GM21786 (cell line): ENCODE measurements at regions not wholly inside any gene's neighbourhood (a gene's known extent, or its start where the extent isn't known, plus 50 kb on each side); places are given as distances from the start of the nearest gene placed in this dataset.

Source experiments
- ATAC-seq: cut with Tn5 transposase; IDR thresholded peaks from one replicate; pipeline ENCODE4 v1.9.1; 2021; ENCODE audit not compliant: unreplicated experiment

DNA sequence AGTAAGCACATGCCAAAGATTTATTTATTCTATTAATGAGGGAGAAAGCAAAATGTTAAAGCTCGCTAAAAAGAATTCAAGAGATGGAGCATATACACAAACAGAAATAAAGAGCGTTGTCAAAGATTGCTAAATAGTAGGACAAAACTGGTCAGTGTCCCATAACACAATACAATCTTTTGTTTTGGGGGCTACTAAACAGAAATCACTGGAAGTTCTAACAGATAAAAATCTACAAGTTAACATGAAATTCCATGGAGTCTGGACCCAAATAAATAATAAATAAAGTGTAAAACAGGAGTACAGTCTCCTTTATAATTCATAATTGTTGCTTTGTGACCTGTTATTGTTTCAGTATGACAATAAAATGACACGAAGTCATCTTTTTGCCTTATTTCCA, 115.2 kb upstream of the CNTNAP4 start:
- ATAC-seq, result no peak

GRCh38 chr16:76164970-76165558, 112.1 kb upstream of the CNTNAP4 start:
- ATAC-seq, result peak; percentile 60

DNA sequence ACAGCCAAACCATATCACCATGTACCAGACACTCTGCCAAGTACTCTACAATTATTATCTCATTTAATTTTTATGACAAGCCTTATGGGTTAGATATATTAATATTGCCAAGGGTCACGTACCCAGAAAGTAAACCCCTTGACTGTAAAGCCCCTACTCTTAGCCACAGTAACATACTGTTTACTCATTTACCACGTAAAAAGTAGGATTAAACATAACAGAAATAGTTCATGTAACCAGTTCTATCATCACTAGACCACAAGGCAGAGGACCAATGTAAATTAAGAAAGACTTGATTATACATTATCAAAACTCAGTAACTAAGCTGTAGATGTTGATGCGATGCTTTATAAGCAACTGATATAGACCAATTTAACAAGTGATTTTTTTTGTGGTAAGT, 101.5 kb upstream of the CNTNAP4 start:
- peak; percentile 17 for ATAC-seq

DNA sequence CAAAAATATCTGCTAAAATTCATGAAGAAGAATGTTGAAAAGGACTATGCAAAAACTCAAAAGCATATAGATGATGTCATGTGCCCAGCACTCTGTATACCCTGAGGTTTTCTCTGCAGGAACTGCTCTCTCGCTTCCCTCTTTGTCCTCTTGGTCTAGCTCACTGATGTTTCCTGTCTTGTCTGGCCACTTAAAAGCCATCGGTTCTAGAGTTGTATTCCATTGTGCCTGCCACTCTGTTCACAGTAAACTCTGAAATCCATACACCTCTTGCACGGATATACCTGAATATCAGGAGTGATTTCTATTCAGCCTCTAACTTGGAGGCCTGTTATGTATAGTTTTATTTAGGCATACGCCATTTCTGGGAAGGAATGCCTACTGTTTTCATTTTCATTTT, 101.0 kb upstream of the CNTNAP4 start:
- ATAC-seq, result peak; percentile 94

GRCh38 chr16:76176616-76177015, 100.6 kb upstream of the CNTNAP4 start:
- ATAC-seq, result no peak

GRCh38 chr16:76182041-76182635, 95.1 kb upstream of the CNTNAP4 start:
- no peak for ATAC-seq

- no peak for ATAC-seq
Measured at GRCh38 chr16:76183647-76184046, 93.6 kb upstream of the CNTNAP4 start.

- no peak for ATAC-seq
Measured at GRCh38 chr16:76190057-76190456, 87.1 kb upstream of the CNTNAP4 start.

- no peak for ATAC-seq
Measured at GRCh38 chr16:76190480-76190879, 86.7 kb upstream of the CNTNAP4 start.

DNA sequence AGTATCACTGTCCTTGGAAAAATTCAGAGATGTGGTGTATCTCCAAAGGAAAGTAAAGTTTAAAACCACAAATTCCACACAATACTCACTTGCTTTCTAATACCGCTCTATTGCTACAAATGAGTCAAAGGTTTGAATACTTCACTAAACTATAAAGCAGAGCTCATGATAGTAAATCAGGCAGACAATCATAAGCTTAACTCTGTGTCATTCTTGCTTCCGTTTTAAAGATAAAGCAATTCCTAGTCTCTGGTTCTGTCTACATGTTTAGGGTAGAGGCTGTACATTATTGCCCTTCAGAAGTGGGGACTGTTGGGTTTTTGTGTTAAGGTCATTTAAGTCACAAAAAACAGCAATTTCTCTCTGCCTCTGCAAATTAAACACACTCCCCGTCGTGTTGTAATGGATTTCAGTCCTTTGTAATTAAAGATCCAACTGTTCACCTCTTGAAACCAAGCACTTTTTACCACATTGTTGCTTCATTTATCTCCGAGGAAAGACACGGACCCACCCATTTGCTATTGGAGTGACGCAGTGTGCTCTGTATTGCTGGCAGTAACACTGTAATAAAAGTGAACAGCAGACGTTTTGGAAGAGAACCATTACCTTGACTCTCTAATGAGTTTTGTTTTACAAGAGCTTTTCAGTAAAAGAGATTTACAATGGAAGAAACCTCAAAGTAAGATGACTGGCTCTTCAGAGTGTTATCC, 83.1 kb upstream of the CNTNAP4 start:
- no peak for ATAC-seq

- no peak for ATAC-seq
Measured at GRCh38 chr16:76194616-76195015, 82.6 kb upstream of the CNTNAP4 start.

DNA sequence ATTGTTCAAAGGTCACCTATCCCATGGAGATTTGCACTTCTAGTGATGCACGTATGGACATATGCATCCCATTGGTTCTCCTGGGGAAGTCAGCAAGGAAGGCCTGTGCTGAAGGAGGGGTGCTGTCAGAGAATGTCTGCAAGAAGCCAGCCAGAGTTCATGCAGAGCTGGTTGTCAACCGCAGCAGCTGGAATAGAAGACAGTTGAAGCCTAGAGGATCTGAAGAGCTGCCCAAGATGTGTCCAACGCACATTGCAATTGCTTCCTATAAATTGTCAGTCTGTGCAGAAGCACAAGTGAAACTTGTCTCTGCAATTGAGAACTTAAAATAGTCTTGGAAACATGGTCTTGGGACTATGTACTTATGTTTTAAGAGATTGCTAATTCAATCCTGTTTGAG, 82.1 kb upstream of the CNTNAP4 start:
- no peak for ATAC-seq

GRCh38 chr16:76195648-76196047, 81.6 kb upstream of the CNTNAP4 start:
- ATAC-seq, result no peak

DNA sequence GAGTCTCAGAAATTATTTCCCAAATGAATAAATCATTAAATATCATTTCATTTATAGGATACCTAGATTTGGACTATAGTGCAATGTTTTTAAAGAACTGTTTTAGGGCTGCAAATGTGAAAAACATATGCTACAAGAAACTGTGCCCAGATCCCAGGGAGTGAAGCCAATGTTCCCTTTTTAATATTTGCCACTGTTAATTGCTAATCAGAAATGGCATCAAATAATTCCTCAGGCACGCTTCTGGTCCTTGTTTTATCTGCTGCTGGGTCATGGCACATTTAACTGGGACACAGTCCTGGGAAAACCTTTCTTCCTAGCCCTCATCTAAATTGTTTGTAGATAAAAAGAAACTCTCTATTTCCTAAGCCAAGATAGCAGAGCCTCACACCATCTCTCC, 79.3 kb upstream of the CNTNAP4 start:
- no peak for ATAC-seq

DNA sequence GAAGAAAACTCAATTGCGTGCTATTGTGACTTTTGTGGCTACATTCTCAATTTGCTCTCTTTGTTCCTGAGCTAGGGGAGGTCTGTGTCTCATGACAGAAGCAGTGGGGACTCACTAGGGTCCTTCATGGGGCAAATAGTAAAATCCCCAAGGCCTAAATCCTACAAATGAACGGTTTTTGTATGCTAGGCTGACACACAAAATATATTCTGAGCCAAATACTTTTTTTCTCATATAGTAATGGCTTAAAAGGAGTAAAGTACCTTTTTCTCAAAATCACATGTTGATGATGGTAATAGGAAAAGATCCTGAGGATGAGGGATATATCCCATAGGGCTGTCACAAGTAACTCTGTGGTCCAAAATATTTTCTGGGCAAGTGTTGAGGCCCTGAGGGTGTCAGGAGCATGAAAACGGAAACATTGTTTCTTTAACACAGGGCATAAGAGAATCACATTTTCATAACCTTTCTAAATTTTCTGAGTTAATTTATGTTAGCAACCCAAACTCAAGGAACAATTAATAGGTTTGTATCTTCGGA, 77.5 kb upstream of the CNTNAP4 start:
- ATAC-seq, result no peak

DNA sequence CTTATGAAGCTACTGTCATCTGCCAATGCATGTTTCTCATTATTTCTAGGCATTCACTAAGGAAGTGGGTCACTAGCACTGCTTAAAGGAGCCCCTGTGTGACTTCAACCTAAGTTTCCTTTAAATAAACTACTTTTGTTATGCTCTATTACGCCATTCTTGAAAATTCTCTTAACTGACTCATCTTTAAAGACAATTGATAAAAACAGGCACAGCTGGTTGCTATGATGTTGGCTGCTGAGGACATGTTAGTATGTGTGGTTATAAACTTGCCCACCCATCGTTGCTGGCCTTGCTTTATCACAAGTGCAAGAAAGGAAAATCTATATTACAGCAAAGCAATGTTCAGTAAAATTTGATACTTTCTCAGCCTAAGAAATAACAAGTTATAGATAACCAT, 75.8 kb upstream of the CNTNAP4 start:
- no peak for ATAC-seq

- ATAC-seq, result no peak
Measured at GRCh38 chr16:76204249-76204648, 73.0 kb upstream of the CNTNAP4 start.

DNA sequence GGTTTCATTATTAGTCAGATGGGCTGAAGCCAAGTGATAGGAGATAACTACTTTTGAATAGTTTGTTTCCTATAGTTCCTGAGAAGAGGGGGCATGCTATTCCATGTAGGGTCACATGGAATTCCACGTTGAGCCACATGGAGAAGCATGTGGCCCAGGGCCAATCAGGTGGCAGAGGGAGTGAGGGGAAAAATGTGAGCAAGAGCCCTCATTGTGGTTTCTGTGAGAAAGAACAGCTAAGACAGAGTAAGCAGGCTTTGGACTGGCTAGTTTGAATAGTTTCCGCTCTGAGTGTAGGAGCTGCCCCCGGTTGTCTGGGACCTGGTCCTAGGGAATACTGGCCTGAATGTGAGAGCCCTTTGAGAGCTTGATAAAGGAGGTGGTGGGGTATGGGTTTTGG, 69.9 kb upstream of the CNTNAP4 start:
- ATAC-seq, result no peak

DNA sequence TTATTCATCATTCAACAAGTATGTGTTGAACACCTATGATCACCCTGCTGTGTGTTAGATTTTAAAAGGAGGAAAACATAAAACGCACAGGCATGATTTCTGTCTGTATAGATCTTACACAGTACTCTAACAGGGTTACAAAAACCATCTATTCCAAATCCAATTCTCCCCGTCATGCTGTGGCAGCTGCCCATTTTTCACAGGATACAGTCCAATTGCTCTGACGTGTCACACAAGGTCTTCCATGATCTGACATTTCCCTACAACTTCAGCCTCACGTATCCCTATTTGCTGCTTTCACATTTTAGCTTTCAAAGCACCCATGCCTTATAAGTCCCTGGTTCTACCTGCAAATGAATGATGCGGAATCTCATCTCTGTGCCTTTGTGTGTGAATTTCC, 67.0 kb upstream of the CNTNAP4 start:
- no peak for ATAC-seq

DNA sequence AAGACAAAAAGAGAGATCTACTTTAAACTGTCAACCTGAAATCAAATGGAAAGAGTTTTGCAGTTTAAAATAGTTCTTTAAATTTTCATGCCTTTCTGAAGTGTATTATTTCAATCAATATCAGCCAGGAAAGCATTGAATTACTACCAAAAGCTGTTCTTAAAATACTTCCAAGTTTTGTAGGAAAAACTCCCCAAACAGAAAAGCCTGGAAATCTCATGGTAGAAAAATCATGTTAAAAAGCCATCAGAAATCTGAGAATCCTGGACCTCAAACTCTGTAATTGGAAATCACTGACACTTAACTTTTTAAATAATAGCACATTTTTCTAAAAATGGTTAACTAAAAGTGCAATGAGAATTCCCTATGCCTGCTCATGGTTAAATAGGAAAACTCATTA, 63.3 kb upstream of the CNTNAP4 start:
- no peak for ATAC-seq

GRCh38 chr16:76214856-76215255, 62.3 kb upstream of the CNTNAP4 start:
- ATAC-seq, result no peak

- ATAC-seq, result no peak
Measured at GRCh38 chr16:76222087-76222486, 55.1 kb upstream of the CNTNAP4 start.
